Endodermal cell (in vitro differentiated cells): ENCODE measurements at regions not wholly inside any gene's neighbourhood (a gene's known extent, or its start where the extent isn't known, plus 50 kb on each side); places are given as distances from the start of the nearest gene placed in this dataset.
"Not testable (repeated sequence)": the region's sequence is repeated elsewhere in the genome, so short reads cannot be mapped to it uniquely, and the experiment has no call there.

Experiments
- DNase-seq: peaks from one replicate; pipeline ENCODE4 v3.0.0-alpha.2; 2017
- H3K27ac ChIP-seq: 2 replicates; pipeline ENCODE4 v1.5.1; 2013; ENCODE audit warnings: mild to moderate bottlenecking, low read depth, low read length, moderate library complexity
- H3K27me3 ChIP-seq: 2 replicates; pipeline ENCODE4 v1.6.1; 2013; ENCODE audit warnings: mild to moderate bottlenecking, low read length, moderate library complexity; ENCODE audit not compliant: insufficient read depth, control insufficient read depth, poor library complexity, severe bottlenecking
- H3K36me3 ChIP-seq: 2 replicates; pipeline ENCODE4 v1.7.0; 2013; ENCODE audit warnings: mild to moderate bottlenecking, low read length, moderate library complexity; ENCODE audit not compliant: control insufficient read depth, insufficient read depth
- H3K4me1 ChIP-seq: one replicate; pipeline ENCODE4 v1.7.0; 2013; ENCODE audit warnings: low read length; ENCODE audit not compliant: control insufficient read depth, insufficient read depth
- H3K4me3 ChIP-seq: 2 replicates; pipeline ENCODE4 v1.5.1; 2013; ENCODE audit warnings: mild to moderate bottlenecking, low read length, moderate library complexity
- H3K9ac ChIP-seq: 2 replicates; pipeline ENCODE4 v1.6.1; 2013; ENCODE audit warnings: mild to moderate bottlenecking, low read length, moderate library complexity; ENCODE audit not compliant: poor library complexity, severe bottlenecking; ENCODE audit errors: extremely low read depth
- H3K9me3 ChIP-seq: 2 replicates; pipeline ENCODE4 v1.6.1; 2013; ENCODE audit warnings: mild to moderate bottlenecking, low read length, moderate library complexity; ENCODE audit not compliant: control insufficient read depth
- H3K27ac Mint-ChIP-seq: 2 replicates; pipeline ENCODE4 v1.8.0; 2020; ENCODE audit warnings: mixed read lengths
- H3K27me3 Mint-ChIP-seq: 2 replicates; pipeline ENCODE4 v1.8.0; 2021; ENCODE audit warnings: mild to moderate bottlenecking, mixed read lengths; ENCODE audit not compliant: insufficient read depth
- H3K36me3 Mint-ChIP-seq: 2 replicates; pipeline ENCODE4 v1.8.0; 2020; ENCODE audit warnings: low read depth, mixed read lengths
- H3K4me1 Mint-ChIP-seq: 2 replicates; pipeline ENCODE4 v1.8.0; 2020; ENCODE audit warnings: mixed read lengths
- H3K4me3 Mint-ChIP-seq: 2 replicates; pipeline ENCODE4 v1.8.0; 2020; ENCODE audit warnings: mild to moderate bottlenecking, moderate library complexity, mixed read lengths
- H3K9me3 Mint-ChIP-seq: 2 replicates; pipeline ENCODE4 v1.8.0; 2020; ENCODE audit warnings: mild to moderate bottlenecking, mixed read lengths
- WGBS, 2 experiments: methylation state at CpG; one replicate each; pipeline versions ENCODE4 v1.1.5 to v1.1.7; 2013; ENCODE audit warnings: missing lambda C conversion rate in 2 of 2, mixed read lengths in 1 of 2; ENCODE audit not compliant: insufficient coverage in 1 of 2, insufficient read length in 1 of 2; 5-methylcytosine and 5-hydroxymethylcytosine counted together
- TF ChIP-seq, protein P1 (sequence below): fragments of 200-600 bp; sonication (generic); conservative IDR thresholded peaks from 2 replicates; pipeline ENCODE4 v1.5.0; 2021; ENCODE audit warnings: antibody characterized with exemption, mild to moderate bottlenecking

GRCh38 chrX:960821-961220 is 251.6 kb downstream of the CRLF2 start:
- 90 to 100% methylated on average over 1 to 8 of the region's 8 CpGs for WGBS, 2 experiments
- H3K4me1 ChIP-seq: no peaks in the 10 kb centered on the region
- no peak overlapping the region for H3K27ac ChIP-seq
- no peak overlapping the region for H3K9ac ChIP-seq
- Mint-ChIP-seq H3K4me3 (no peak overlapping the region), H3K36me3 (no peaks in the 10 kb centered on the region), H3K27ac (no peak overlapping the region), H3K27me3 (peaks cover 2% of the 10 kb centered on the region), H3K9me3 (no peaks in the 10 kb centered on the region), H3K4me1 (peaks cover 2% of the 10 kb centered on the region)
- H3K4me3 ChIP-seq: no peak overlapping the region
- no peaks in the 10 kb centered on the region for H3K36me3 ChIP-seq
- TF ChIP-seq, protein P1, sequence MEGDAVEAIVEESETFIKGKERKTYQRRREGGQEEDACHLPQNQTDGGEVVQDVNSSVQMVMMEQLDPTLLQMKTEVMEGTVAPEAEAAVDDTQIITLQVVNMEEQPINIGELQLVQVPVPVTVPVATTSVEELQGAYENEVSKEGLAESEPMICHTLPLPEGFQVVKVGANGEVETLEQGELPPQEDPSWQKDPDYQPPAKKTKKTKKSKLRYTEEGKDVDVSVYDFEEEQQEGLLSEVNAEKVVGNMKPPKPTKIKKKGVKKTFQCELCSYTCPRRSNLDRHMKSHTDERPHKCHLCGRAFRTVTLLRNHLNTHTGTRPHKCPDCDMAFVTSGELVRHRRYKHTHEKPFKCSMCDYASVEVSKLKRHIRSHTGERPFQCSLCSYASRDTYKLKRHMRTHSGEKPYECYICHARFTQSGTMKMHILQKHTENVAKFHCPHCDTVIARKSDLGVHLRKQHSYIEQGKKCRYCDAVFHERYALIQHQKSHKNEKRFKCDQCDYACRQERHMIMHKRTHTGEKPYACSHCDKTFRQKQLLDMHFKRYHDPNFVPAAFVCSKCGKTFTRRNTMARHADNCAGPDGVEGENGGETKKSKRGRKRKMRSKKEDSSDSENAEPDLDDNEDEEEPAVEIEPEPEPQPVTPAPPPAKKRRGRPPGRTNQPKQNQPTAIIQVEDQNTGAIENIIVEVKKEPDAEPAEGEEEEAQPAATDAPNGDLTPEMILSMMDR: no peak
- no peaks in the 10 kb centered on the region for H3K9me3 ChIP-seq
- H3K27me3 ChIP-seq: no peaks in the 10 kb centered on the region
- DNase-seq: no peak

DNA sequence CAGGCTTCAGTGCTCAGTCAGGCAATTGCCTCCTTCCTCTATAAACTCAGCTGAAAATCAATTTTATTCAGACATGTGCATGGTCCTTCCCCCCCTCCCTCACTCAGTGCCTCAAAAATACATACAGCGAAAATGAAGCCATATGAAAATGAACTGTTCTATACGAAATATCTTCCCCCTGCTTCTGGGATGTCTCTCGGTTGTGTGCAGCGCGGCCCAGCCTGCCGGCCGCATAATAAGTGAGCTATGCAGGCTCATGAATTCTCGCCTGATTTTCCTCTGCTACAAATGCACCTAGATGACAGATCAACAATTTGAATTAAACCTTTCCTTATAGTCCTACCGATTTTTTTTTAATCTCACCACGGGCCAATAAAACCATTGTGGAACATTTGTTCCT is 252.9 kb downstream of the CRLF2 start:
- Mint-ChIP-seq H3K36me3 (no peaks in the 10 kb centered on the region), H3K4me3 (no peak overlapping the region), H3K9me3 (no peaks in the 10 kb centered on the region), H3K4me1 (peaks cover 2% of the 10 kb centered on the region), H3K27me3 (peaks cover 2% of the 10 kb centered on the region), H3K27ac (no peak overlapping the region)
- no peak overlapping the region for H3K4me3 ChIP-seq
- TF ChIP-seq, protein P1: no peak
- H3K27me3 ChIP-seq: no peaks in the 10 kb centered on the region
- no peaks in the 10 kb centered on the region for H3K36me3 ChIP-seq
- 88 to 93% methylated on average over 10 of the region's 10 CpGs for WGBS, 2 experiments
- H3K4me1 ChIP-seq: no peaks in the 10 kb centered on the region
- H3K9me3 ChIP-seq: no peaks in the 10 kb centered on the region
- H3K27ac ChIP-seq: no peak overlapping the region
- H3K9ac ChIP-seq: no peak overlapping the region
- no peak for DNase-seq

DNA sequence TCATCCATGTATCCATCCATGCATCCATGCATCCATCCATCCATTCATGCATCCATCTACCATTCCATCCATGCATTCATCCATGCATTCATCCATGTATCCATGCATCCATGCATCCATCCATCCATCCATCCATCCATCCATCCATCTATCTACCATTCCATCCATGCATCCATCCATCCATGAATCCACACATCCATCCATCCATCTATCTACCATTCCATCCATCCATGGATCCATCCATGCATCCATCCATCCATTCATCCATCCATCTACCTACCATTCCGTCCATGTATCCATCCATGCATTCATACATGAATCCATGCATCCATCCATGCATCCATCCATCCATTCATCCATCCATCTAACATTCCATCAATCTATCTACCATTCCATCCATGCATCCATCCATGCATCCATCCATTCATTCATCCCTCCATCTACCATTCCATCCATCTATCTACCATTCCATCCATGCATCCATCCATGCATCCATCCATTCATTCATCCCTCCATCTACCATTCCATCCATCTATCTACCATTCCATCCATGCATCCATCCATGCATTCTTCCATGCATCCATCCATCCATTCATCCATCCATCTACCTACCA is 257.2 kb downstream of the CRLF2 start:
- H3K27ac ChIP-seq, H3K36me3 Mint-ChIP-seq, H3K36me3 ChIP-seq, H3K9ac ChIP-seq, H3K9me3 ChIP-seq, H3K9me3 Mint-ChIP-seq, H3K4me1 ChIP-seq, H3K4me3 Mint-ChIP-seq, H3K4me1 Mint-ChIP-seq, DNase-seq, H3K27me3 ChIP-seq, H3K4me3 ChIP-seq, H3K27ac Mint-ChIP-seq, H3K27me3 Mint-ChIP-seq: not testable (repeated sequence)
- 60 to 70% methylated on average over 1 of the region's 1 CpG for WGBS, 2 experiments

GRCh38 chrX:953879-954482 is 258.5 kb downstream of the CRLF2 start:
- H3K9me3 ChIP-seq: no peaks in the 10 kb centered on the region
- Mint-ChIP-seq H3K4me3 (no peak overlapping the region), H3K27ac (no peak overlapping the region), H3K9me3 (no peaks in the 10 kb centered on the region), H3K4me1 (no peaks in the 10 kb centered on the region), H3K36me3 (no peaks in the 10 kb centered on the region), H3K27me3 (no peaks in the 10 kb centered on the region)
- H3K4me3 ChIP-seq: no peak overlapping the region
- H3K36me3 ChIP-seq: no peaks in the 10 kb centered on the region
- H3K9ac ChIP-seq: no peak overlapping the region
- DNase-seq: no peak
- TF ChIP-seq, protein P1: no peak
- H3K27ac ChIP-seq: no peak overlapping the region
- no peaks in the 10 kb centered on the region for H3K4me1 ChIP-seq
- no peaks in the 10 kb centered on the region for H3K27me3 ChIP-seq
